ENCODE measurements at regions not wholly inside any gene's neighbourhood (a gene's known extent, or its start where the extent isn't known, plus 50 kb on each side); places are given as distances from the start of the nearest gene placed in this dataset.
"Not testable (repeated sequence)": the region's sequence is repeated elsewhere in the genome, so short reads cannot be mapped to it uniquely, and the experiment has no call there.

DNA sequence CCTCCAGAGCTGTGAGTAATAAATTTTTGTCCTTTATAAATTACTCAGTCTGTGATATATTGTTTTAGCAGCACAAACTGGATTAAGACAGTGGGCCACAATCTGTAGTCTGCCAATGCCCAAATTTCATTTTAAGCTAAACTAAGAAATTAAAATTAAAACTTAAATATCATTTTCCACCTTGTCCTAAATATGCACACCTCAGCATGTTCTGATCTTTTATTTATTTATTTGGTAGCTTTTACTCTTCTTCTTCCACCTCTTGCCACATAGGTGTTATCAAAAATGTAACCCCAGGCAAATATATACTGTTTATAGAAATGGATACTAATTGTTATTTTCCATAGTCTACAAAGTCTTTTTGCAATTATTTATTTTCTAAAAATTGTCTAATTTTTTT, 1102.2 kb upstream of the COX7C start:
- Histone ChIP-seq H3K79me2 (ENCODE audit: control insufficient read depth, insufficient read depth, low read length, unreplicated experiment) (no peaks in the 10 kb centered on the region), H3K27me3 (ENCODE audit: insufficient read depth, low read length) (no peaks in the 10 kb centered on the region), H3K36me3 (ENCODE audit: insufficient read depth, low read length) (no peaks in the 10 kb centered on the region), H3K27ac (ENCODE audit: low read depth, low read length) (no peak overlapping the region), H3K4me3 (ENCODE audit: low read depth, low read length) (no peak overlapping the region), H2AFZ (ENCODE audit: low read length, unreplicated experiment) (no peak overlapping the region), H3K4me1 (ENCODE audit: control insufficient read depth, insufficient read depth, low read length, unreplicated experiment) (no peaks in the 10 kb centered on the region)

DNA sequence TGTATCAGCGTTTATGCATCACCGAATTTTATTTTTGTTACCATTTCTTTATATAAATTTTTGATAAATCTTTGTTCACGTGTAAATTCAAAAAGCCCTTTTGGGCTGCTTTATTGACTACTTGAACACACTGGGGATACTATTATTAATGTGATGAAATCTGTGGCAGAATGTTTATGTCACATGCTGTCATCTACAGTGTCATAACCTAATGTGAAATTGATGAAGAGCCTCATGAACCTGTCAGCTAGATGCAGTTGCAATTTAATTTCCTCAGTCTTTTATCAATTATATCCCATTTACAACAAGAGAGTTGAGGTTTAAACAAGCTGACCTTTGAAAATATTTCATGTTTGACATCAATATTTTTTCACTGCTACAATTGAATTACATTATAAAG, 1100.4 kb upstream of the COX7C start:
- Histone ChIP-seq H3K4me3 (ENCODE audit: low read depth, low read length) (no peak overlapping the region), H3K27me3 (ENCODE audit: insufficient read depth, low read length) (no peaks in the 10 kb centered on the region), H3K36me3 (ENCODE audit: insufficient read depth, low read length) (no peaks in the 10 kb centered on the region), H3K4me1 (ENCODE audit: control insufficient read depth, insufficient read depth, low read length, unreplicated experiment) (no peaks in the 10 kb centered on the region), H3K79me2 (ENCODE audit: control insufficient read depth, insufficient read depth, low read length, unreplicated experiment) (no peaks in the 10 kb centered on the region), H3K27ac (ENCODE audit: low read depth, low read length) (no peak overlapping the region), H2AFZ (ENCODE audit: low read length, unreplicated experiment) (no peak overlapping the region)

- Histone ChIP-seq H3K36me3 (ENCODE audit: insufficient read depth, low read length) (no peaks in the 10 kb centered on the region), H3K4me3 (ENCODE audit: low read depth, low read length) (no peak overlapping the region), H3K27me3 (ENCODE audit: insufficient read depth, low read length) (no peaks in the 10 kb centered on the region), H3K79me2 (ENCODE audit: control insufficient read depth, insufficient read depth, low read length, unreplicated experiment) (no peaks in the 10 kb centered on the region), H3K27ac (ENCODE audit: low read depth, low read length) (no peak overlapping the region), H3K4me1 (ENCODE audit: control insufficient read depth, insufficient read depth, low read length, unreplicated experiment) (no peaks in the 10 kb centered on the region), H2AFZ (ENCODE audit: low read length, unreplicated experiment) (no peak overlapping the region)
Observed at GRCh38 chr5:85533341-85534047, 1084.2 kb upstream of the COX7C start.

DNA sequence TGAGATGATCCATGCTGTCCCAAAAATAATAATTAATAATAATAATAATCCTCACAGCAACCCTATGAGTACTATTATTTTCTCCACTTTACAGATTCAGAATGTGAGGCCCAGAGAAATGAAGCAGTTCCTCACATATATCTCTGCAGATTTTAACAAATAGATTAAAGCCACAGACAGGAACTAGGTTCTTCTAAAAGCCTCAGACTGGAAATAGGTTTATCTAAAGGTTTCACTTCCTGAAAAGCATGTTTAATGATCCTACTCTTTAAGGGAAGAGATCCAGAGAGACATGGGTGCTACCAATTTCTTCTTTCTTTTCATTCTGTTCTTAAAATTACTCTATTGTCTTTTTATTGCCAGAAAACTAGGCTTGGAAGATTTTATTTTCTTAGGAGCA, 1079.4 kb upstream of the COX7C start:
- Histone ChIP-seq H3K36me3 (ENCODE audit: insufficient read depth, low read length) (no peaks in the 10 kb centered on the region), H3K27ac (ENCODE audit: low read depth, low read length) (no peak overlapping the region), H3K27me3 (ENCODE audit: insufficient read depth, low read length) (no peaks in the 10 kb centered on the region), H3K79me2 (ENCODE audit: control insufficient read depth, insufficient read depth, low read length, unreplicated experiment) (no peaks in the 10 kb centered on the region), H2AFZ (ENCODE audit: low read length, unreplicated experiment) (no peak overlapping the region), H3K4me3 (ENCODE audit: low read depth, low read length) (no peak overlapping the region), H3K4me1 (ENCODE audit: control insufficient read depth, insufficient read depth, low read length, unreplicated experiment) (no peaks in the 10 kb centered on the region)

GRCh38 chr5:85545129-85545528, 1072.6 kb upstream of the COX7C start:
- Histone ChIP-seq H3K4me3 (ENCODE audit: low read depth, low read length) (no peak overlapping the region), H3K27ac (ENCODE audit: low read depth, low read length) (no peak overlapping the region), H2AFZ (ENCODE audit: low read length, unreplicated experiment) (no peak overlapping the region), H3K36me3 (ENCODE audit: insufficient read depth, low read length) (no peaks in the 10 kb centered on the region), H3K4me1 (ENCODE audit: control insufficient read depth, insufficient read depth, low read length, unreplicated experiment) (no peaks in the 10 kb centered on the region), H3K27me3 (ENCODE audit: insufficient read depth, low read length) (no peaks in the 10 kb centered on the region), H3K79me2 (ENCODE audit: control insufficient read depth, insufficient read depth, low read length, unreplicated experiment) (no peaks in the 10 kb centered on the region)

- H3K36me3 ChIP-seq (ENCODE audit: insufficient read depth, low read length): no peaks in the 10 kb centered on the region
Observed at GRCh38 chr5:85549229-85549628, 1068.5 kb upstream of the COX7C start.

GRCh38 chr5:85549836-85550599, 1067.7 kb upstream of the COX7C start:
- H2AFZ ChIP-seq (ENCODE audit: low read length, unreplicated experiment): no peak overlapping the region
- no peak overlapping the region for H3K4me3 ChIP-seq (ENCODE audit: low read depth, low read length)
- no peaks in the 10 kb centered on the region for H3K27me3 ChIP-seq (ENCODE audit: insufficient read depth, low read length)
- H3K27ac ChIP-seq (ENCODE audit: low read depth, low read length): no peak overlapping the region
- no peaks in the 10 kb centered on the region for H3K36me3 ChIP-seq (ENCODE audit: insufficient read depth, low read length)
- no peaks in the 10 kb centered on the region for H3K4me1 ChIP-seq (ENCODE audit: control insufficient read depth, insufficient read depth, low read length, unreplicated experiment)
- H3K79me2 ChIP-seq (ENCODE audit: control insufficient read depth, insufficient read depth, low read length, unreplicated experiment): no peaks in the 10 kb centered on the region

More at GRCh38 chr5:85549229-85549628, 1068.5 kb upstream of the COX7C start:
- H3K27ac ChIP-seq (ENCODE audit: low read depth, low read length): no peak overlapping the region
- no peaks in the 10 kb centered on the region for H3K27me3 ChIP-seq (ENCODE audit: insufficient read depth, low read length)
- no peak overlapping the region for H2AFZ ChIP-seq (ENCODE audit: low read length, unreplicated experiment)
- H3K4me3 ChIP-seq (ENCODE audit: low read depth, low read length): no peak overlapping the region
- no peaks in the 10 kb centered on the region for H3K4me1 ChIP-seq (ENCODE audit: control insufficient read depth, insufficient read depth, low read length, unreplicated experiment)
- H3K79me2 ChIP-seq (ENCODE audit: control insufficient read depth, insufficient read depth, low read length, unreplicated experiment): no peaks in the 10 kb centered on the region

GRCh38 chr5:85556464-85556863, 1061.3 kb upstream of the COX7C start:
- no peaks in the 10 kb centered on the region for H3K4me1 ChIP-seq (ENCODE audit: control insufficient read depth, insufficient read depth, low read length, unreplicated experiment)
- H3K4me3 ChIP-seq (ENCODE audit: low read depth, low read length): no peak overlapping the region
- H3K79me2 ChIP-seq (ENCODE audit: control insufficient read depth, insufficient read depth, low read length, unreplicated experiment): no peaks in the 10 kb centered on the region
- H2AFZ ChIP-seq (ENCODE audit: low read length, unreplicated experiment): no peak overlapping the region
- H3K27ac ChIP-seq (ENCODE audit: low read depth, low read length): no peak overlapping the region
- H3K27me3 ChIP-seq (ENCODE audit: insufficient read depth, low read length): no peaks in the 10 kb centered on the region
- H3K36me3 ChIP-seq (ENCODE audit: insufficient read depth, low read length): no peaks in the 10 kb centered on the region

DNA sequence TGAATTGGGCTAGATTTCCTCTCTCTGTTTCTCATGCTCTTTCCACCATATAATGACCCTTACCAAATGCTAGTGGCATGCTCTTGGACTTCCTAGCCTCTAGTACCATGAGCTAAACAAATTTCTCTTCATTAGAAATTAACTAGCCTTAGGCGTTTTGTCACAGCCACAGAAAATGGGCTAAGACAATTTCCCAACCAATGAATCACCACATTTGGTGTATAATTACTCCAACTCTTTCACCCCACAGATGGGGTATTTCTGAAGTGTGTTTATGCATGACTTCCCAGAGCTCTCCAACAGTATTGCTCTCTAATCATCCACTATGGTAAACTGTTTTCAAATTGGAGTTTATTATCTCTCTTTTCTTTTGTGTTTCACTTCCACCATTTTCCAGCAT, 1041.1 kb upstream of the COX7C start:
- H3K79me2 ChIP-seq (ENCODE audit: control insufficient read depth, insufficient read depth, low read length, unreplicated experiment): no peaks in the 10 kb centered on the region
- H3K27me3 ChIP-seq (ENCODE audit: insufficient read depth, low read length): no peaks in the 10 kb centered on the region
- no peak overlapping the region for H2AFZ ChIP-seq (ENCODE audit: low read length, unreplicated experiment)
- no peak overlapping the region for H3K4me3 ChIP-seq (ENCODE audit: low read depth, low read length)
- H3K4me1 ChIP-seq (ENCODE audit: control insufficient read depth, insufficient read depth, low read length, unreplicated experiment): no peaks in the 10 kb centered on the region
- no peak overlapping the region for H3K27ac ChIP-seq (ENCODE audit: low read depth, low read length)
- H3K36me3 ChIP-seq (ENCODE audit: insufficient read depth, low read length): no peaks in the 10 kb centered on the region

DNA sequence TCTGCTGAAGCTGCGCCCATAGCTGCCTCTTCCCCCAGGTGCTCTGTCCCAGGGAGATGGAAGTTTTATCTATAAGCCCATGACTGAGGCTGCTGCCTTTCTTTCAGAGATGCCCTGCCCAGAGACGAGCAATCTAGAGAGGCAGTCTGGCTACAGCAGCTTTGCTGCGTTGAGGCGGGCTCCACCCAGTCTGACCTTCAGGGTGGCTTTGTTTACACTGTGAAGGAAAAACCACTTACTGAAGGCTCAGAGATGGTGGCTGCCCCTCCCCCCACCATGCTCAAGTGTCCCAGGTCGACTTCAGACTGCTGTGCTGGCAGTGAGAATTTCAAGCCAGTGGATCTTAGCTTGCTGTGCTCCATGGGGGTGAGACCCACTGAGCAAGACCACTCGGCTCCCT, 1029.9 kb upstream of the COX7C start:
- H3K79me2 ChIP-seq (ENCODE audit: control insufficient read depth, insufficient read depth, low read length, unreplicated experiment); H3K27me3 ChIP-seq (ENCODE audit: insufficient read depth, low read length); H3K4me3 ChIP-seq (ENCODE audit: low read depth, low read length); H2AFZ ChIP-seq (ENCODE audit: low read length, unreplicated experiment); H3K36me3 ChIP-seq (ENCODE audit: insufficient read depth, low read length); H3K4me1 ChIP-seq (ENCODE audit: control insufficient read depth, insufficient read depth, low read length, unreplicated experiment); H3K27ac ChIP-seq (ENCODE audit: low read depth, low read length): not testable (repeated sequence)

- not testable (repeated sequence) for H3K27ac ChIP-seq (ENCODE audit: low read depth, low read length); H3K36me3 ChIP-seq (ENCODE audit: insufficient read depth, low read length); H3K4me3 ChIP-seq (ENCODE audit: low read depth, low read length)
Observed at GRCh38 chr5:85588268-85588667, 1029.5 kb upstream of the COX7C start.

More at GRCh38 chr5:85588268-85588667, 1029.5 kb upstream of the COX7C start:
- not testable (repeated sequence) for H3K27me3 ChIP-seq (ENCODE audit: insufficient read depth, low read length); H3K79me2 ChIP-seq (ENCODE audit: control insufficient read depth, insufficient read depth, low read length, unreplicated experiment); H3K4me1 ChIP-seq (ENCODE audit: control insufficient read depth, insufficient read depth, low read length, unreplicated experiment); H2AFZ ChIP-seq (ENCODE audit: low read length, unreplicated experiment)
